ENCODE measurements at regions not wholly inside any gene's neighbourhood (a gene's known extent, or its start where the extent isn't known, plus 50 kb on each side); places are given as distances from the start of the nearest gene placed in this dataset.
"Not testable (repeated sequence)": the region's sequence is repeated elsewhere in the genome, so short reads cannot be mapped to it uniquely, and the experiment has no call there.

DNA sequence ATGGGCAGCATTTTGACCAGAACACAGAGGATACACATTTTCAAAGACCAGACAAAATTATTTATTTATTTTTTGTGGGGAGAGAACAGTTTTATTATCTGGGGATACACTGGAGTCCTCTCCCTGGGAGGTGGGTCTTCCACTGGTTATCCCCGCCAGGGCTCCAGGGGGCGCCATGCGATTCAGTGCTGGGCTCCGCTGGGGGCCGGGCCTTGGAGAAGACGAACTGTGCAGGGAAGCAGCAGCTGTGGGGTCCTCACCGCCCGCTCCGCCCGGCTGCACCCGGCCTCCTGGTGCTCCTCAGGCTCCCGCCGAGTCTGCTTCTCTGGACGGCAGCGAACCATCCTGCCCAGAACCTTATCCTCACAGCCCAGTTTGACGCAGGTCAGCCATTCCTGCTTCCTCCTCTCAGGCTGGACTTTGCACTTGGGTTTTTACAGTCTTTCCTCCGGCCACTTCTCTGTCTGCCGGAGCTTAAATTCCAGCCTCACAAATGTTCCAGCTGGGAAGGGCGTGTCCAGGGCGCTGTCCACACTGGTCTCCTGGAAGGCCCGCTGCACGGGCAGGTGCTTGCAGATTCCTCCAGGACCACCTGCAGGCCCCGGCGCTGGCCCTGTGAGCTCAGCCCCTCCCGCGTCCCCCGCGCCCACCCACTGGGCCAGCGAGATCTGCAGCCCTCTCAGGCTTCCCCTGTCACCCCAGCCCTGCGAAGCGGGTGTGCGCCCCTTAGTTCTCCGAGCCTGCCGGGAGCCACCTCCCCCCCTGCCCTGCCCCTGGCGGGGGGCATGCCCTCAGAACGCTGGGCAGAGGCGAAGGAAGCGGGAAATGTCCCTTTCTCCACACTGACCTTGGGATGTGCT, 1830.0 kb upstream of the DEFB115 start:
- no peak for DNase-seq (ENCODE audit: low read depth)

DNA sequence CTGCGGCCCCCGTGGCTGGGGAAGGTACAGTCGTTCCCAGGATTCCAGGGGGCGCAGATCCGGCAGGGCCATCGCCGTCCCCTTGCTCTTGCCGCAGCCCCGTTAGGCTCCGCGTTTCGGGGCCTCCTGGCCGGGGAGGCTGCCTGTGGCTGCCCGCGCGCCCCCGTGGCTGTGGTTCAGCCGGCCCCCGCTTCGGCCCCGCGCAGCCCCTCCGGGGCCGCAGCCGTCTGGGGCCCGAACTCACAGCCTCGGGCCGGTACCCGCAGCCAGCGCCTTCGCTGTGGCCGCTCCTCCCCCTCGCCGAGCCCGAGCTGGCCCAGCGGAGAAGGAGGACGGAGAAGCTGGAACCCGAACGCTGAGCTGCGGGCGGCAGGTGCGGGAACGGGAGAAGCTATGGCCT, 1826.9 kb upstream of the DEFB115 start:
- DNase-seq (ENCODE audit: low read depth), result no peak

DNA sequence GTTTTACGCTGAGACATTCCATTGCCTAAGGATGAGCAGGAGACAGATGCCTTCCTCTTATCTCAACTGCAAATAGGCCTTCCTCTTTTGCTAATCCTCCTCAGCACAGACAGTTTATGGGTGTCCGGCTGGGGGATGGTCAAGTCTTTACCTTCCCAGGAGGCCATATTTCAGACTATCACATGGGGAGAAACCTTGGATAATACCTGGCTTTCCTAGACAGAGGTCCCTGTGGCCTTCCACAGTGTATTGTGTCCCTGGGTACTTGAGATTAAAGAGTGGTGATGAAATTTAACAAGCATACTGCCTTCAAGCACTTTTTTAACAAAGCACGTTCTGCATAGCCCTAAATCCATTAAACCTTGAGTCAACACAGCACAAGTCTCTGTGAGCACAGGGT, 1816.7 kb upstream of the DEFB115 start:
- DNase-seq (ENCODE audit: low read depth), result not testable (repeated sequence)

DNA sequence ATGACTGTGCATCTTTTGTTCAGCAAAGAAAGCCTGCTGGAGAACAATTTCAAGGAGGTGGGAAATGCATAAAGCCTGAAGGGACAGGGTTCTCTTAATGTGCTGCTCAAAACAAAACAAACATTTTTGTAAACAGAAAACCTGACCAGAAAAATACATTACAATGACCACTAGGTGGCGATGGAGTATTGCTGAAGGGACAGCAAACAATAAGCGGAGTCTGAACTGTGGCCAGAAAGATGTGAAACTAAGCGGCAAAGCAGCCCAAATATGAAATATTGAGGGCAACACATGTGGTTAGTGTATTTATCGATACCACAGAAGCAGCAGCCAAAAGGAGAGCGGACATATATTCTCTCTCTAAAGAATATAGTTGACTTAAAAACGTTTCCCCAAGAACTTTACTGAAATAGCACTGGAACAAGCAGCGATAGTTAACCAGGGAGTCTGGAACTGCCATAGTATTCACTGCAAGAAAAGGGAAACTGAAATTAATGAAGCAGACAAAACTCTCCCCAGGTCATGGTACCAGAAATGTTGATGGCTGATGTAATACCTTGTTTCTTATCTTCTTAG, 1814.2 kb upstream of the DEFB115 start:
- DNase-seq (ENCODE audit: low read depth), result peak; percentile 3

DNA sequence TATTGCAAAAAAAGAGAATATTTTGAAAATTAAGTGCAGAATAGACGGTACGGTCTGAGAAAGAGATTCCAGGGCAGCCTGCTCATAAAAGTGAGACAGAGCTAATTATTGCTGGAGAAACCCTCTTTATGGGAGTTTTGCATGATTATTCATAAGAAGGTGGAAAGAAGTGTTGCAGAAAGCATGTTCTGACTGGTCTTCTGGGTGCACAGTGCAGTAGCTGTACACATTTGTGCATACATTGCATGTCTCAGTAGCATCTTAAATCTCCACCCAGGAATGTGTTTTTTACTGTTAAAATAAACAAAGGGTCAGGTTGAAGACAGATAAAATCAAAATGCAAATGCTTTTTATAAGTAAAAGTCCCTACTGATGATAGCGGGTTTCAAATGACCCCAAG, 1813.6 kb upstream of the DEFB115 start:
- no peak for DNase-seq (ENCODE audit: low read depth)

DNA sequence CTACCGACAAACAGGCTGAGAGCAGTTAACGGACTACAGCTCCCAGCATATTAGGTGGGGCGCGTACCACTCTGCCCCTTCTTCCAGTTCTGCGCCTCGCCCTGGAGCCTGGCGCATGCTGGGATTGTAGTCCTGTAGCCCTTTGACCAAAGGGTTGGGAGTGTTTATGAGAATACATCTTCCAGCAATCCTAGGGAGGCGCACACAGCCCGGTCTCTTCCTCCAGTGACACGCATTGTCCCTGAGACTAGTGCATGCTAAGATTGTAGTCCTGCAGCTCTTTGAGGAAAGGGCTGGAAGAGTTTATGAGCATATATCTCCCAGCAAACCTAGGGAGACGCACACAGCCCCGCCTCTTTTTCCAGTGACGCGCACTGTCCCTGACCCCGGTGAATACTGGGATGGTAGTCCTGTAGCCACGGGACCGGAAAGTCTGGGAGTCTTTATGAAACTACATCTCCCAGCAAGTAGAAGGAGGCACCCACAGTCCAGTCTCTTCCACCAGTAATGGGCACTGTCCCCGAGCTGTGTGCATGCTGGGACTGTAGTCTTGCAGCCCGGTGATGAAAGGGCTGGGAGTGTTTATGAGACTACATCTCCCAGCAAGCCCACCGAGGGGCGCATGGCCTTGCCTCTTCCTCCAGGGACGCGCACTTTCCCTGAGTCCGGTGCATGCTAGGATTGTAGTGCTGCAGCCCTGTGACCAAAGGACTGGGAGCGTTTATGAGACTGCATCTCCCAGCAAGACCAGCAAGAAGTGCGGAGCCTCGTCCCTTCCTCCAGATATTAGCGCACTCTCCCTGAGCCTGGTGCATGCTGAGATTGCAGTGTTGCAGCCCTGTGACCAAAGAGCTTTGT, 1812.2 kb upstream of the DEFB115 start:
- DNase-seq (ENCODE audit: low read depth), result peak; percentile 60

DNA sequence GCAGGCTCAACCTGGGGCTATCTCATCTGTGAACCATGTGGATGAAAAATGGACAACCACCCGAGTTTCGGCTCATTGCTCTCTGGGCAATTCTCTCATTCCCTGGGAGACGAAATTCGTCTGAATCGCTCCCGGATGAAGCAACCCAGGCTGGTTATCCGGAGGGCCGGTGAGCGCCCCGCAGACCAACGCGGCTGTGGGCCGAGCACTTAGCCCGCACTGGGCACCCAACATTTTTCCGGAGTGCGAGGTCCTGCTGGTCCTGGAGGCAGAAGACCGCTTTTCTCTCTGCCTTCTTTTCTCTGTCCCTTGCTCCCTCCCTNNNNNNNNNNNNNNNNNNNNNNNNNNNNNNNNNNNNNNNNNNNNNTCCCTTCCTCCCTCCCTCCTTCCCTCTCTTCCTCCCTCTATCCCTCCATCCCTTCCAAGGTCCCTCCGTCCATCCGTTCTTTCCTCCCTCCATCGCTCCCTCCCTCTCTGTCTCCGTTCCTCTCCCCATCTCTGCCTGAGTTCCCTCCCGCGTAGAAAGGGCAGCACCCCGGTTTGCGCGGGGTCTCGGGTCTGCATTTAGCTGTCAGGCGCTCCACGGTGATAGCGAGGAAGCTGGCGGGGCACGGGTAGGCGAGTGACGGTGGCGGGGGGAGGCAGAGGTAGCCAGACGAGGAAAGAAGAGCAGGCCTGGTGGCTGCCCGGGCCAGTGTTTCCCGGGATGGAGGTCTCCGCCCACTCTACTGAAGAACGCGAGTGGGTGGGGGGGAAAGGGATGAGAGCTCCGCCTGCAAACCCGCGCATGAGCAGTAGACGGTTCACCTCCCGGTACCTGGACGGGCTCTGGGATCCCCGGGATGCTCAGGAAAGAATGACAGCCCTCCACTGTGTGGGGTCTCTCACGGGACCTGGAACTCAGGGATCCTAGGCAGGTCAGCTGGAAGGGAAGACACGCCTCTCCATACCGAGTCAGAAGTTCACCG, 1809.7 kb upstream of the DEFB115 start:
- DNase-seq (ENCODE audit: low read depth), result not testable (repeated sequence)

DNA sequence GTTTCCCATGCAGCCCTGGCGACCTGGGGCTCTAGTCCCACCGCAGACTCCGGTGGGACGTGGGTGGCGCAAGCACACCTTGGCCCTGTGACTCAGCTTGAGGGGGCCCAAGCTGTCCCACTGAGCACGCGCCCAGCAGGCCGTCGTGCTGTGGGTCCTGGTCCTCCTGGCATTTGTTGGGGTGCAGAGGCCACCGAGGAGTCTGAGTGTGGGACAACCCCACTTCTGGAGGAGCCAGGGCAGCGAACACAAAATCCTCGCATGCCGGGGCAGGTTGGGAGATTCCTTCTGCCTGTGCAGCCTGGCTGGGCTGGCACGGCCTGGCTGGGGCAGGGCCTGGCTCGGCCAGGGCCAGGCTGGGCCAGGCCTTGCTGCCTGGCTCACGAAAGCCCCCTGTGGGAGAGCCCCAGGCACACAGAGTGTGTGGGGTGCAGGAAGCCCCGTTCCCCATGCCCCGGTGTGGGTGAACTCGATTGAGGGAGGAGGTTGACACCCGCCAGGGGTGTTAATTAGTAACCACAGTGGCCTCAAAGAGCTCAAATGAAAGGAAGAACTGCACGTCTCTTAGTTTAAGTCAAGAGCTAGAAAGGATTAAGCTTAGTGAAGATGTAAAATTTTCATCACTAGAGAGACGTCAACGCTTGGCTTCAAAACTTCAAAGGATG, 1808.5 kb upstream of the DEFB115 start:
- no peak for DNase-seq (ENCODE audit: low read depth)

DNA sequence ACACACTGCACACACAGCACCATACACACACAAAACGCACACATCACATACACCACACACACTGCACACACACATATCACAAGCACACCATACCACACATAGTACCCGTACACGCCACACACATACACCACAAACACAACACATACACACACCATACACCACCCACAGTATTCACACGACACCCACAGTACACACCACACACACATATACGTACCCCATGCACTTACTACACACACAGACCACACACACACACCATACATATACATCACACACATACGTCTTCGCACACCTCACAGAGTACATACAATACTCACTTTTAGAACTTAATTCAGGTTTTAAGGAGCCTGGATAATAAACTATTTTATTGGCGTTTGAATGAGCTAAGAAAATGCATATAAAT, 1805.3 kb upstream of the DEFB115 start:
- DNase-seq (ENCODE audit: low read depth), result no peak

DNA sequence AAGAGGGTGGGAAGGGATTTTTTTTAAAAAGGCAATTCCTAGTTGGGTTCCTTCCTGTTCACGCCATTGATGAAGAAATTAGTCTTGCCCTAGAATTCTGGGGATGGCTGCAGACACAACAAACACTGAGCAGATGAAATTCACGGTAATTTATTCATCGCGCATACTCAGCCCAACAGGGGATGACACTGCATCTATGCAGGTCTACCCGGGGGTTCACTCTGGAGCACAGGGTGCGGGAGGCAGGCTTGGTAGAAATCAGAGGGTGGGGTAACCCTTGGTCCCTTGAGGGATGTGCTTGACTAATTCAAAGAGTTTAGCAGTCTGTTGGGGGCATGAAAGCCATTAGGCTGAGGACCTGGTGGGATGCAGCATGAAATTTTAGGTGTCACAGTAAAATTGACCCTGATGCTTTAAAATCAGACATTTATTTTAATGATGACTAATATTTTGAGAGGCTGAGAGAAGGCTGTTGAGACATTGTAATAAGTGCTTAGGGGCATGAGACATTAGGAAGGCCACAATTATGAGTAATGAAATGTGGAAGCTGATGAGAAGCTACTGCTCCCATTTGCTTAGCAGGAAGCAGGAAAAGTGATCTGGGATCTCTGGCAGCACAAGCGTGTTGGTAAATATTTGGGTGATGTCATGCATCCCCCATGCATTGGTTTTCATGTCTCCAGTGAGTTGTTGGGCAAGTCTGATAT, 1800.3 kb upstream of the DEFB115 start:
- not testable (repeated sequence) for DNase-seq (ENCODE audit: low read depth)

DNA sequence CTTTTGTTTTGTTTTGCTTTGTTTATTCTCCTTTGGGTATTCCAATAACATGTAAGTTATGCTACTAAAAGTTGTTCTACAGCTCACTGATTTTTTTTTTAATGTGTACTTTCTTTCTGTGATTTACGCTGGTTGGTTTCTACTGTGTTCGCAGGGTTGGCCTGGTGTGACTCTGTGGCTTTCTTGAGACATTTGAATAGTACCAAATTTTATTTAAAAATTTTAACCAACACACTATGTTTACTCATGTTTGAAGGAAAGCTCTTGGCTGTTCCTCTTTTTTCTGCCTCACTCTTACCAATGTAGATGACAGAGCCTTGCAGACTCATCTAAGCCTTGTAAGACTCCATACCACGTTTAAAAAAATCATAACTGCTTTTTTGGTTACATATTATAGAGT, 1784.9 kb upstream of the DEFB115 start:
- DNase-seq (ENCODE audit: low read depth), result no peak

DNA sequence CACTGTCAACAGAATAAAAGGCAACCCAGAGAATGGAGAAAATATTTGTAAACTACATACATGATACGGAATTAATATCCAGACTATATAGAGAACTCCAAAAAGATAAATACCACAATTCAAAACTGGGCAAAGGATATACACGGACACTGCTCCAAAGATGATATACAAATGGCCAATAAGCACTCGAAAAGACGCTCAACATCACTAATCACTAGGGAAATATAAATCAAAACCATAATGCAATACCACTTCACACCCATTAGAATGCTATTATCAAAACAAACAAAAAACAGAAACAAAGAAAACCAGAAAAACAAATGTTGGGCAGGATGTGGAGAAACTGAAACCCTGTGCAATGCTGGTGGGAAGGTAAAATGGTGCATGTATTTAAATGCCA, 1764.6 kb upstream of the DEFB115 start:
- not testable (repeated sequence) for DNase-seq (ENCODE audit: low read depth)

DNA sequence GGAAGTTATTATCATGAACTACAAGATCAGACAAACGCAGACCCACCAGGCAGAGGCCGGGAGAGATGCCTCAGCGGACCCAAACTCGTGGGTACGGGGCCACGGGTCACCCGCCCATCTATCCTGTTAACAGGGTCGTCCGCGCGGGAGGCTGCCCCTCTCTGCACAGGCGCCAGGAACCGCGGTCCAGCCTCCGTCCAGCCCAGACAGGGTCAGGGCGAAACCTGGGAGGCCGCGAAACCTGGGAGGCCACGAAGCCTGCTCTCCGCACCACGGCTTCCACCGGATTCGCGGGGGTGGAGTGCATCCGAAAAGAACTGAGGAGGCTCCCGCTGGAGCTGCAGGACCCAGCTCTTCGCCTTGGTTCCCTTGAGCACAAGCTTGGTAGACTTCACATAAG, 1760.7 kb upstream of the DEFB115 start:
- DNase-seq (ENCODE audit: low read depth), result not testable (repeated sequence)

DNA sequence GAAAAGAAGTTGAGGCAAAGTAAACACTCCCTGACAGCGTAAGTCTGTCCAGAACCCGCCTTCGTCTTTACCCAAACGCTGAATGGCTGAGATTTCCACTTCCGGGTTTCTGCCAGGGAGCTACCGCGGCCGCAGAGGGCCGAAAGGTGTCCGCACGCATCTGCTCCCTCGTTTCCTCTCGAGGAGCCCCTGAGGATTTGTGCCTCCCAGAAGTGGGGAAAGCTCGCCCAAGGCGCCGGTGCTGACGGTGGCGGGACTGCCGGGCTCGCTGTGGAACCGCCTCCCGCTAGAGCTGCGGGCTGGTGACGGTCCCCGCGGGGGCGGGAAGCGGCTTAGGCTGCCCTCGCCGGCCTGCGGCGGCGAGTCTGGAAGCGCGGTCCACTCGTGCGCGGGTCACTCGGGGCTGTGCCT, 1760.2 kb upstream of the DEFB115 start:
- DNase-seq (ENCODE audit: low read depth), result no peak

DNA sequence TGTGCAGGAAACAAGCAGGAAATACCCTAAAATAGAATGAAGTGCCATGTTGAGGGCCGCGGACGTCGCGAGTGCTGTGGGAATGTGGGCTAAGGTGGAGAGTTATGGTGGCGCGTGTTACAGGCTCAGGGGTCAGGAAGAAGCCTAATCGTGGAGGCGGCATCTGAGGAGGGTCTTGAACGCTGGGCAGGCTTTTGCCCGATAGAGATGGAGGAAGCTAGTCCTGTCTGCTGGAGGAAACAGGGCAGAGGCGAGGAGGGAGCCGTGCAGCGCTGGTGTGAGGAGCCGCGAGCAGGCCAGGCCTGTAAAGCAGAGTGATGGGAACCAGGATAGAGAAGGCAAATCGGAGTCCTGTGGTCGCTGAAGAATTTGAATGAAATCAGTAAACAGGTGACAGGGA, 1759.8 kb upstream of the DEFB115 start:
- not testable (repeated sequence) for DNase-seq (ENCODE audit: low read depth)

DNA sequence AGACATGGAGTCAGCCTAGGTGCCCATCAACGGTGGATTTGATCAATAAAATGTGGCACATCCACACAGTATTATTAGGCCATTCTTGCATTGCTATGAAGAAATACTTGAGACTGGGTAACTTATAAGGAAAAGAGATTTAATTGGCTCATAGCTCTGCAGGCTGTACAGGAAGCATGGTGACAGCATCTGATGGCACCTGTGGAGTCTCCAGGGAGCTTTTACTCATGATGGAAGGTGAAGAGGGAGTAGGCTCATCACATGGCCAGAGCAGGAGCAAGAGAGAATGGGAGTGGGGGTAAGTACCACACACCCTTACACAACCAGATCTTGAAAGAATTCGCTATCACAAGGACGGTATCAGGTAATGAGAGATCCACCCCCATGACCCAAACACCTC, 1756.7 kb upstream of the DEFB115 start:
- DNase-seq (ENCODE audit: low read depth), result not testable (repeated sequence)

DNA sequence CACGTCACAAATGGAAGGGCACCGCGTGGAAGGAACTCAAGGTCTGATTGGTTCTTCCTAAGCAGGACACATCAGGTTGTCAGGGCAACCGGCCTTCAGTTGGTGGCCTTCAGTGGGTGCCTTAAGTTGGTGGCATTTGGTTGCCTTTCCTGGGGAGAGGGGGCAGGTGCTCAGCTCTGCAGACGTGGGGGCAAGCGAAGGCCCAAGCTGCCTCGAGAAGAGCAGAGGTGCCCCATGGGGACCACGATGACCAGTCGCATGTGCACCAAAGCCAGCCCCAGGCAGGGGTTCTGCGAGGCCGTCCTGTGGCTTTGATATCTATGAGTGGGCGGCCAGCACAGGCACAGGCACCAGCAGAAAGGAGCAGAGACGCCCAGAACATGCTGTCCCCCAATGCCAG, 1742.8 kb upstream of the DEFB115 start:
- DNase-seq (ENCODE audit: low read depth), result not testable (repeated sequence)

DNA sequence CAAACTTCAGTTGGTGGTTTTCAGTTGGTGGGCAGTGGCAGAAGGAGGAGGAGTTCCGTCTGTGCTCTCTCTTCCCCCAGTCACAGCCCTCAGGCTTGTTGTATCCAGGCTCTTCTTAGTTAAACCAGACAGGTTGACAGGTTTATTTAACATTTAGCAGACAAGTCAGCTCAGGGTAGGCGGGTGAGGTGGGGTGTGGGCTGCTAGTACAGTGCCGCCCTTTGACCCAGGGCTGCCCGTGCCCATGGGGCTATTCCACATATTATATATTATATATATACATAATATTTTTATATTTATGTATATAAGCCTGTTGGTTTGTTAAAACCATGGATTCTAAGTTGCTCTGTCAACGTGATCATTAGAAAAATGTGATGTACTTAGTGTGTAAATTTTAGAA, 1740.6 kb upstream of the DEFB115 start:
- DNase-seq (ENCODE audit: low read depth), result not testable (repeated sequence)

DNA sequence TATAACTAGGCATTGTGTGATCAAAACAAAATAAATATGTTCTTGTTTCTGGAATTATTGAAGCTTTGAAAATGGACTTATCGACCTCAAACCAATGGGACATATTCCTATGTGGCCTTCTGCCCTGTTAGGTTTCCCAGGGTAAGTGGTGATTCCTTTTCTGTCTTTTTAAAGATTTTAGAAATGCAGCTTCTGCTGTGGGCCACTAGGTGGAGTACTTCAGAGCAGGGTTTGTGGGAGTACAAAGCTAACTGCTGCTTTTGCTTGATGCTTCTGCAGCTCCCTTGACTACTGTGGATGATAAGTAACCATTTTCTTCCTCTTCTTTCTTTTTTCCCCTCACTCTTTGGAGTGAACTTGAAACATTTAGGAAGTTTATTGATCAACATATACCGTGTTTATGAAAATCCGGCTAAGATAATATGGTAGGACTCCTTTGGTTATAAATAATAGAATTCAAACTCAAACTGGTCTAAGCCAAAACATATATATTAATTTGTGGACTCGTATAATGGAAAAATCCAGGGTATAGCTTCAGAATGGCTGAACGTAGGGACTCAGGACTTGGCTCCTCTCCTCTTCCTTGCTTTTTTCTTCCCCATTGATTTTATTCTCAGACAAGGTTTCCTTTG, 1737.7 kb upstream of the DEFB115 start:
- DNase-seq (ENCODE audit: low read depth), result not testable (repeated sequence)

All from fibroblast of the conjunctiva (primary cell).